NCI-H82 treated with DMSO at 0.1 percent for 48 hours (cell line): ENCODE measurements at regions not wholly inside any gene's neighbourhood (a gene's known extent, or its start where the extent isn't known, plus 50 kb on each side); places are given as distances from the start of the nearest gene placed in this dataset.
A peak's percentile ranks its signal among the peaks of the same experiment; 100 is the strongest.

Experiments
- DNase-seq: peaks from one replicate; lab custom pipeline; 2025; ENCODE audit not compliant: unreplicated experiment; lab: John Stamatoyannopoulos, UW

DNA sequence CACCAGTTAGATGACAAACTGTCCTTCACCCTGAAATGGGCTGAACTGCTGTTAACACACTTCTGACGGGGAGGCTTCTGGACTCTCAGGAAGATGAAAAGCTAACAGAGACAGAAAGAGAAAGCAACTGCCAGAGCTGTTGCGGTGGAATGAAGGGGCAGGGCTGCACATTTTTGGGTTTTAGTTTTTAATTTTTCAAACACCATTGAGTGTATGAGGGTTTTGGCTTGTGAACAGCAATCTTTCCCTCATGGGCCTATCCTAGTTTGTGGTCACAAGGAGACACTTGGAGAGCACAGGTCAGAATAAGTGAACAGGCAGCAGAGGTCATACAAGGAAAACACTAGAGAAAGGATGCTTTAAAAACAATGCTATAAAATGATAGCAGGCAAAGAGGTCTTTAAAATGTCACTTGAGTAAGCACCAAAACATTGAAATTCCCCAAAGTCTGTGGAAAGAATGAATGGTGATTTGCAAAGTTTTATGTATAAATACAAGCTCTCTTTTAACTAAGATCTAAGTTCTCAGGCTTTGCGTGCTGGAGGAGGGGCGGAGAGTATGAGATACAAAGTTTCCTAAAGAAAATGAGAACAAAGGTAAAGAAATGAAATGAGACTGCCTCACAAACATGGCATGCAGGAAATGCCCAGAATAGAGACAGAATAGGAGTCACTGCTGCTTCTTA is 101.4 kb upstream of the GLI3 start:
- no peak for DNase-seq

DNA sequence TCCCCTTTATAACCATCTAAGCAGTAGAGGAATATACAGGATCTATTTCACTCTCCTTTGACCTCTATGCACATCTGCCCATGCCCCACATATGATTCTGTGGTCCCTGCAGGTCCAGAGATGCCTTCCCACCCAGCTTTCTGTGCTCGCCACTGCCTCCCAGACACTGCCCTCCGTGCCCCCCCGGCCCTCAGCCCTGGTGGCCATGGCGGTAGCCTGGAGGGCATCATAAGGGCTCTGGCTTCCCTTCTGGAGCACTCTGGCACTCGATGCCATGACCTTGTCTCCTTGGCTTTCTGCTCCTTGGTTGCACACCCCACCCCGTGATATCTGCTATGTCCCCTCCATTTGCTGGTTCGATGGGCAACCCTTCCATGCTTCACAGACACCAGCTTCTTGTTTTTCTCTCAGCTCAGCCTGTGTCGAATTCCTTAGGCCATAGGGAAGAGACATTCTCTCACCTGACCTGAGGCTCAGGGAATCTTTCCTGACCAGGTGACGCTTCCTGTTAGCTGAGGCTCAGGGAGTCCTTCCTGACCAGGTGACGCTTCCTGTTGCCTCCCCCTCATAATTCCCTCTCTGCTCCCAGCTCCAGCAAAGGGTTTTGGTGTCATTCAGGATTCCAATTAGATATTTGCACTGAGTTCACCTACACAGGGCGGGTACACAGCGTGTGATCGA is 100.4 kb upstream of the GLI3 start:
- DNase-seq: no peak

DNA sequence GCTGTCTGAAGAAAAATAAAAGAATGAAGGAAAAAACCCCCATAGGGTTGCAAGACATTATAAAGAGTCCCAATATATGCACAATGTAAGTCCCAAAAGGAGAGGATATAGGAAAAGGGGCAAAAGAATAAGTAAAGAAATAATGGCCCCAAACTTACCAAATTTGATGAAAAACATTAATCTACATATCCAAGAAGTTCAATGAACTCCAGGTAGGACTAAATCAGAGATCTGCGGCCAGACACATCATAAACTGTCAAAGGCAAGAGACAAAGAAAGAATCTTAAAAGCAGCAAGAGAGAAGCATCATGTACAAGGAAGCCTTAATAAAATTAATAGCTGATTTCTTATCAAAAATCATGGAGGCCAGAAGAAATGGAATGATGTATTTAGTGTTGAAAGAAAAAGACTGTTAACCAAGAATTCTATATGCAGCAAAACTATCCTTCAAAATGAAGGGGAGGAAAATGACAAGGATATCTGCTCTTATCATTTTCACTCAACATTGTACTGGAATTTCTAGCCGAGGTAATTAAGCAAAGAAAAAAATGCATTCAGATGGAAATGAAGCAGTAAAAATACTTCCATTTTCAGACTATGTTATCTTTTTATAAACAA is 95.7 kb upstream of the GLI3 start:
- DNase-seq: no peak

DNA sequence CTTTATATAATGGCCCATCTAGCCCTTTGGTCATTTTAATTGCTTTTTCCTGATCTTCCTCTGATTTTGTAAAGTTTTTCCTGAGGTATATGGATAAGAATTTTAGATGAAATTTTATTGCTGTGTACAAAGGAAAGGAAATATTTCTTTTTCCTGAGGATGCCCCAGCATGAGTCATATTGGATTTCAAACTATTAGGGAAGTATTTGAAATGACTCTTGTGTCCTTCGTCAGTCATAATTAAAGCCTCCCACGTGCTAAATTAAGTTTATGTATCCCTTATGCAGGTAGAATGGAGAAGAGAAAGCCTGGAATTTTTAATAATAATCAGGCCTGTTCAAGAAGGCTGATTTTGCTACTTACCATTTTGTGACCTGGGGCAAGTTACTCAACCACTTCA is 82.6 kb upstream of the GLI3 start:
- no peak for DNase-seq

DNA sequence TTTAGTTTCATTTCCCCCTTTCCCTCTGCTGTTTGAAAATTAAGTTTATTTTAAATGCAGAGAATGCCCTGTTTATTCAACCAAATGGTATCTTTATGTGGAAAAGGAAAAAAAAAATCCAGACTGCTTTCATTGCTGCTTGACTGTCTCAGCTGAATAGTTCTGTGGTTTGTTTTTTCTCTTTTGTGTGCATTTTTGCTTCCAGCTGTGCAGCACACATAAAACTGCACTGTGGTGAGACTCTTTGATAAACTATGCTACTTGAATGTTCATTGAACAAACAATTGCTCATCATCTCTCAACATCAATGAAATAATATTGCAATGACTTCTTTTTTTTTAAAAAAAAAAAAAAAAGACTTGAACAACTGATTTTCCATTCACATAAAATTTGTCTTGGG is 78.6 kb upstream of the GLI3 start:
- DNase-seq: no peak

DNA sequence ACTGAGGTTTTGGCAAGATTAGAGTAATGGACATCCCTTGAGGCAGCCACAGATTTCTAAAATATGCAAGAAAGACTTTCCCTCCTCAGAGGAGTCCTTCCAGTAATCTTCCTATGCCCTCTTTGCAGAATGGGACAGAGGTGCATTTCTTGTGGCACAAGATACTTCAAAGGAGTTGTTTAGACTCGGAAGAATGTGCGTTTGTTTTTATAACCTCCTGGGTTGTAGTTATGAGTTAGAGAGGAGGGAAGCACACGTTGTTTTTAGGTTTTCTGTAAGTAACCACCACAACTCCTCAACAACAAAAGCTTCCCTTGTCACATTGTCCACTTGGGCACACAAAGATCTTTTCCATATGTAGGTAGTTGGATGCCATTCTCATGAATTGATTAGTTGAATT is 78.1 kb upstream of the GLI3 start:
- DNase-seq: no peak

DNA sequence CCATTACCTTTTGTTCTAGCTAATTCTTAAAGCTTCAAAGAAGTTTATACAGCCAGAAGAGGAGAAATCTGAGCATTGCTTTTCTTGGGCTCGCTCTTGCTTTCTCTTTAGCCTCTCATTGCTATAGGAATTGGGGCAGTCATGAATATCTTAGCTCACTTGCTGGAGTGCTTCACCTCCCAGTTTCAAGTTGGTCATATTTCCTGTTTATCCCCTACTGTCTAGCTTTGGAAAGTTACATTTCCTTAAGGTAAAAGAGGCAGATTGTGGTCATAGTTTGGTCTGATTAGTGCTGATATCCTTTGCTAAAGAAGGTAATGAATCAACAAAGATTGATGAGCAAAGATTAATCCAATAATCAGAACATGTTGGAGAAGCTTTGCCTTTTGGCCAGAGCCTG is 77.7 kb upstream of the GLI3 start:
- peak; percentile 9 for DNase-seq

DNA sequence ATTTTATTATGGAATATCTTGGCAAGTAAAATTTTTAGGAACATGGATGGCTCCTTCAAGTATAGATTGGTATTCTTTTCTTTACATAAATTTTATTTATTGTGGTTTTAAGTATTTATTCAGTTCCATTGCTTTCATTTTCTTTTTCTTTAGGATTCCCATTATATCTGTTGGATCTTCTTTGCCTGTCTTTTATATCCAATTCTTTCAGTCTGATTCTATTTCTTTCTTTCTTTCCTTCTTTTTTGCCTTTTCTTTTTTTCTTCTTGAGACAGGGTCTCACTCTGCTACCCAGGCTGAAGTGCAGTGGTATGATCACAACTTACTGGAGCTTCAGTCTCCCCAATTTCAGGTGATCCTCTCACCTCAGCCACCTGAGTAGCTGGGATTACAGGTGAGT is 74.2 kb upstream of the GLI3 start:
- DNase-seq: no peak

DNA sequence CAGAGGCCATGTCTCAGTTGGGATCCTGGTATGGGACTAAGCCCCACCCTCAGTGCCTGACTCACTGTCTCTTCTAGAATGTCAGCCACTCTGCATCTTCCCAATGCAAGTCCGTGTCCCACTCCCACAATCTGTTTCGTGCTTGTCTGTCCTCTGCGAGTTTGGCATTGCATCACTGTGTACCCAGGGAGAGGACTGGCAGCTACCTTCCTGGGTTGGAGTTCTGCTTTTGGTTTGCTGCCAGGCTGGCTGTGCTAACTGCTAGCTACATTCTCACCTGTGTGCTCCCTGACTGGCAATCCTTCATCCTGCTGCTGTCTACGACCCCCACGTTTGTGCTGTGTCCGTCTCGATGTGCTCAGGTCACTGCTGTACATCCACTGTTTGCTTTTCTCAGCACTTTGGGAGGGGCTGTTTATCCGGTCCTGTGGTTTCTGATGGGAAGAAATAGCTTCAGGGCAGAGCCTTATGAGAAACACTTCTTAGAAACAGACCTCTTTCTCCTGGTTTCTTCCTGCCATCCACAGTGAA is 56.0 kb upstream of the GLI3 start:
- no peak for DNase-seq

DNA sequence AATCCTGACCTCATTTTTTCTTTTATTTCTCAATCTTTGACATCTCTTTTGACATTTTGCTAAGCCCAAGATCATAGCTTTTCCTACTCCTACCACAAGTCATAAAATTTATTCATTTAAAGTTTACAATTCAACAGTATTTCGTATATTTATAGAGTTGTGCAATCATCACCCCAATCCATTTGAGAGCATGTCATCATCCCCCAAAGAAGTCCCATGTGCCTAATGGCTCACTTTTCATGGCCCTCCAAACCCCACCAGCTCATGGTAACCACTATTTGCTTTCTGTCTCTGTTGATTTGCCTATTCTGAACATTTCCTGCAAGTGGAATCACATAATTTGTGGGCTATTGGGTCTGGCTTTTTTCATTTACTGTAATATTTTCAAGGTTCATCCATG is 52.5 kb upstream of the GLI3 start:
- no peak for DNase-seq
